ENCODE measurements at regions not wholly inside any gene's neighbourhood (a gene's known extent, or its start where the extent isn't known, plus 50 kb on each side); places are given as distances from the start of the nearest gene placed in this dataset.

DNA sequence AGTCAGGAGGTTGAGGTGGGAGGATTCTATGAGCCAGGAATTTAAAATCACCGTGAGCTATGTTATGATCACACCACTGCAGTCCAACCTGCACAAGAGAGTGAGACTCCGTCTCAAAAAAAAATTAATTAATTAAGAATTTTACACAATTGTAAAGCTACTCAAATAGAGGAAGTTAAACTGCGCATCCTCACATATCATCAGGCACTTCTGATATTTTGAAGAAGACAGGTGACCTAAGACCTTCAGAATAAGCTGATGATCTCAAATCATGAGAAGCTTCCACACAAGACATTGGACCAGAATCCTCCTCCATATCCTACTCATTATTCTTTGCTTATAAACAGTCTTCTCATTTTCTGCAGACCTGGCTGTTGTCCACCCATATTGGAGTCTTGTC lies 800.9 kb downstream of the TMEM121 start:
- TF ChIP-seq, protein P1, sequence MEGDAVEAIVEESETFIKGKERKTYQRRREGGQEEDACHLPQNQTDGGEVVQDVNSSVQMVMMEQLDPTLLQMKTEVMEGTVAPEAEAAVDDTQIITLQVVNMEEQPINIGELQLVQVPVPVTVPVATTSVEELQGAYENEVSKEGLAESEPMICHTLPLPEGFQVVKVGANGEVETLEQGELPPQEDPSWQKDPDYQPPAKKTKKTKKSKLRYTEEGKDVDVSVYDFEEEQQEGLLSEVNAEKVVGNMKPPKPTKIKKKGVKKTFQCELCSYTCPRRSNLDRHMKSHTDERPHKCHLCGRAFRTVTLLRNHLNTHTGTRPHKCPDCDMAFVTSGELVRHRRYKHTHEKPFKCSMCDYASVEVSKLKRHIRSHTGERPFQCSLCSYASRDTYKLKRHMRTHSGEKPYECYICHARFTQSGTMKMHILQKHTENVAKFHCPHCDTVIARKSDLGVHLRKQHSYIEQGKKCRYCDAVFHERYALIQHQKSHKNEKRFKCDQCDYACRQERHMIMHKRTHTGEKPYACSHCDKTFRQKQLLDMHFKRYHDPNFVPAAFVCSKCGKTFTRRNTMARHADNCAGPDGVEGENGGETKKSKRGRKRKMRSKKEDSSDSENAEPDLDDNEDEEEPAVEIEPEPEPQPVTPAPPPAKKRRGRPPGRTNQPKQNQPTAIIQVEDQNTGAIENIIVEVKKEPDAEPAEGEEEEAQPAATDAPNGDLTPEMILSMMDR (IDR thresholded peaks at IDR 0.05): no peak
- TF ChIP-seq POLR2AphosphoS5 (IDR thresholded peaks at IDR 0.05): no peak

Data from stomach (tissue), 4 donors.